SIG-M5 treated with dmso at 0.1 percent for 504 hours (cell line): ENCODE measurements at regions not wholly inside any gene's neighbourhood (a gene's known extent, or its start where the extent isn't known, plus 50 kb on each side); places are given as distances from the start of the nearest gene placed in this dataset.

Experiments used
- DNase-seq: peaks from one replicate; lab custom pipeline; 2025; ENCODE audit not compliant: unreplicated experiment; lab: John Stamatoyannopoulos, UW

DNA sequence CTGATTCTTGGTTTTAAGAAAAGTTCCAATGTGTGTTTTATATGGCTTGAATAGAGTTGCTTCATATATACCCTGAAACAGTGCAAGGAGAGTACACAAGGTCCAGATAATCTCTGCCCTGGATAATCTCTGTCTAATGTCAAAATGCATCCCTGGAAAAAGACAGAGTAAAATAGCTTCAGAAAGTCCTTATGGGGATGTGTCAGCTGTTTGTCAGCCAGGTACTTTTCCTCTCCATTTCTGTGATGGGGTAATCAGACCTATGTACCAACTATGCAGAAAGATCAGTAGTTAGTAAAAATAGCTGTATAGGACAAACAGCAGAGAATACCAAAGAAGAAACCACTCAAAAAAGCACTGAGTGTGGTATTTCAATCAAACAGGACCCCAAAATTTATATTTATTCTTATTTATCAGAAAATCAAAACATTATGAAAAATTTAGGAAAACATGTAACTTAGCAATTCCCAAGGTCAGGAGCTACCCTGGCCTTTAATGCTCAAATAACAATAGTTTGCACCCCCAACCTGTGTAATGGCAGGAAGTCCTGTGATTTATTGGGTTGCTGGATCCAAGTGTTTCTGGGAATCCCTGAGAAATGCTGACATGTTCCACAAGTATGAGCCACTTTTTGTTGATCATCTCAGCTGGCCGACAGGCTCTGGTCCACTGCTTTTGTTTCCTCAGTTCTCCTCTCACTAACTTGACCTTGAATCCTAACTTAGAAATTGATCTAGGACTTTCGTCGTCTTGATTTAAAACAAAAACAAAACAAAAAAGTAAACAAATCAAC lies 69.6 kb downstream of the MDH1 start:
- no peak for DNase-seq

DNA sequence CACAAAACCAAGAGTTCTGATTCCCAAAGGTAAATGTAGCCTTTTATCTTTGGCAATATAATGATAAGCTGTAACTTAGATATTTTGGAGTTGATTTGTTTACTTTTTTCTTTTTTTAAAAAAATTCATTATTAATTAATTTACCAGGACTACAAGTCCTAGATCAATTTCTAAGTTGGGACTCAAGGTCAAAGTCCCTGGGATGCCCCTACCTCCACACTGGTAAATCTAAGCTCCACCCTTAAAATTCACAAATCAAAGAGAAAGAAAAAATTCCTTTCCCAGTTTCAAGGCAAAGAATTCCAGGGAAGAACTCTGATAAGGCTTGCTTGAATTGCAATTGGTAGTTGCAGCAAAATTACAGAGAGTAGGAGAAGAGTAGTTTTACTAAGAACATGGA lies 71.3 kb downstream of the MDH1 start:
- DNase-seq = no peak

DNA sequence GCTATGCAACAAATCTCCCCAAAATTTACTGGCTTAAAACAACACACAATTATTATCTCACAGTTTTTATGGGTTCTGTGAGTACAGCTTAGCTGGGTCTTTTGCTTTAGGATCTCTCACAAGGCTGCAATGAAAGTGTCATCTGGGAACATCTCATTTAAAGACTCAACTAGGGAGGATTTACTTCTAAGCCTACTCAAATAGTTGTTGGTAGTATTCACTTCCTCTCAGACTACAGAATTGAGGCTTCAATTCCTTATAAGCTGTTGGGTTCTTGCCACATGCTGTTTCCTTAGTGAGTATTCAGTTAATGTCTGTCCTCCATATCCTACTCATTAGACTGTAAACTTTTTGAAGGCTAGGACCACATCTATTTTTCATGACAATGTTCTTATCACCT lies 72.3 kb downstream of the MDH1 start:
- DNase-seq = peak; percentile 38

DNA sequence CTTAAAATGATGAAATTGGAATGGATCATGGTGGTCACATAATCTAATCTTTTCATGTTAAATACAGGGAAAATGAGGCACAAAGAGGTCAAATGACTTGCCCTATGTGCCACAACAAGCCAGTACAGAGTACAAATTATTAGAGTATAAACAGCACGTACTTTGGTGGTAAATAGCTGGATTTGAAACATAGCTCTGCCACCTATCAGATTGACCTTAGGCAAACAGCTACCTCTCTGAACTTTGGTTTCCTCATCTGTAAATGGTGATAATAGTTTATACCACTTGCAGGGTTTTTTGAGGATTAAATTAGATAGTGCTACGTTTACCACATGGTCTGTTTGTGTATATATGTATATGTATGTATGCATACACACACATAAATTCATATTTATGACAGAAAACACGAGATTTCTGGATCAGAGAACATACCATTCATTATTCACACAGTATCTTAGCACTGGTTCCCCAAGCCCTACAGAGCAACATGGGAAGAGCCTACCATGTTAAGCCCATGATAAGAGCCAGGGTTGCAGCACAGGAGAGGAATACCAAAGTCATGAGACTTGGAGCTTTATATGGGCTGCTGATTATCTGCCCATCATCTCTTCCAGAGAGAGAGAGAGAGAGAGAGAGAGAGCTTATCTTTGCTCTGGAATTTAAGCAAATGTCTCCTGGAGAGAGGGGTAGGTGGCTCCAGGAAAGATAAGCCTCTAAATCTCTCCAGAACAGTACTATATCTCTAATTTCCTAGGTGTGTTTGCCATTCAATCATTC lies 73.5 kb downstream of the MDH1 start:
- DNase-seq = no peak

DNA sequence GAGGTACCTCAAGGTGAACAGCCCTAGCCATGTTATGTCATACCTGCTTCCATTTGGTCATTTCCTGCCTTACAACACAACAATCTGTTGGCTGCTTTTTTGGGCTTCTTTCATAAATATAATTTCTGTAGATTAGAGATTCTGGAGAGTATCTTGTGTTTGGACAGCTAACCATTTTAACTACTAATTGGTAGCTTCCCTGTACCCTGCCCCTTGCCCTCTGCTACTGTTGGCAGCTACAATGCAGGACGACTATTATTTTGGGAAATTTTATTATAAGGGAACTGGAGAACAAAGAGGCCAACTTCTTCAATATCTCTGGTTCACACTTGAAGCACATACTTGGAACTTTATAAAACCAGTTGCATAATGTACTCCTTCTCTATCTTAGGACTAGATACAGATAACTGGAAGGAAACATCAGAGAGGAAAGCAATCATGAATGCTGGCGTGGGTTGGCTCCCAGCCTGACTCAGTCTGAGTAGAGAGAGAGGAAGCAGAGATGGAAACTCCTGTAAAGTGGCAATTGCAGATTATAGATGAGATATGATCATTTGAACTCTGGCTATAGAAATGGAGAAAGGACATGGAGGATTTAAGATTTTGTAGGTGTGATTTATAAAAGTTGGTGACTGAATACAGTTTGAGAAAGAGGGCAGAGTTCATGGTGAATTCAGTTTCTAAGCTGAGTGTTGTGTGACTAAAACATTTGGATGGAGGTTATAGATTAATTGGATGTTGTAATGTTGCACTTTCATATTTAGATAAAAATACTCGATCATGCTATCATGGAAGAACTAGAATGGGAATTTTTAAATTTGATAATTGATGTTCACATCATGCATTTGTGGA lies 74.5 kb downstream of the MDH1 start:
- no peak for DNase-seq

DNA sequence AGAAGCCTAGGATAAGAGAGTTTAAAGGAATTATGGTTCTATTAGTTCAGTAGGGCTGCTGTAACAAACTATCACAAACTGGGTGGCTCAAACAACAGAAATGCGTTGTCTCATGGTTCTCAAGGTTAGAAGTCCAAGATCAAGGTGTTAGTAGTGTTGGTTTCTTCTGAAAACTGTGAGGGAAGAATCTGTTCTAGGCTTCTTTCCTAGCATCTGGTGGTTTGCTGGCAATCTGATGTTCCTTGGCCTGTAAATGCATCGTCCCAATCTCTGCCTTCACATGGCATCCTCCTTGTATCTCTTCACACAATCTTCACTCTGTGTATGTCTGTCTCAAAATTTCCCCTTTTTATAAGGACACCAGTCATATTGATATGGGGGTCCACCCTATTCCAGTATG lies 76.3 kb downstream of the MDH1 start:
- no peak for DNase-seq

GRCh38 chr2:63665846-63666475 lies 77.2 kb downstream of the MDH1 start:
- no peak for DNase-seq

- DNase-seq = no peak
These were observed 78.5 kb downstream of the MDH1 start for GRCh38 chr2:63667132-63667700.

DNA sequence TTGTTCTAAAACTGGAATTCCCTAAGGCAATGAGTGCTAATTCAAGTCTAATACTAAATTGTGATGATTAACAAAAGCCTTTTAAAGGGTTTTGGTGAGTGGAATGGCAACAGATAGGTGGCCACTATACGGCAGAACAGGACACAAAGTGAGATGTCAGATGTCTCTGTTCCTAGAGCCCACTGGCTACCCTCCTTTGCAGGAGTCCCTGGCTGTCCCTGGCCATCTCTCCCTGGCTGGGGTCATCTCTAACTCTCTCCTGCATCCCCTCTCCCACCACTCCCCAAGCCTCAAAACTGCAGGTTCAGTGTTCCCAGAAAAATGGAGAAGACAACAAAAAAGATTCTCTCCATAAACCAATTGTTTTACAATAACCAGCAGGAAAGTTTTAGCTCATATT lies 79.2 kb downstream of the MDH1 start:
- DNase-seq = no peak

GRCh38 chr2:63668466-63668865 lies 79.7 kb downstream of the MDH1 start:
- DNase-seq = no peak

GRCh38 chr2:63669596-63669995 lies 80.8 kb downstream of the MDH1 start:
- no peak for DNase-seq

DNA sequence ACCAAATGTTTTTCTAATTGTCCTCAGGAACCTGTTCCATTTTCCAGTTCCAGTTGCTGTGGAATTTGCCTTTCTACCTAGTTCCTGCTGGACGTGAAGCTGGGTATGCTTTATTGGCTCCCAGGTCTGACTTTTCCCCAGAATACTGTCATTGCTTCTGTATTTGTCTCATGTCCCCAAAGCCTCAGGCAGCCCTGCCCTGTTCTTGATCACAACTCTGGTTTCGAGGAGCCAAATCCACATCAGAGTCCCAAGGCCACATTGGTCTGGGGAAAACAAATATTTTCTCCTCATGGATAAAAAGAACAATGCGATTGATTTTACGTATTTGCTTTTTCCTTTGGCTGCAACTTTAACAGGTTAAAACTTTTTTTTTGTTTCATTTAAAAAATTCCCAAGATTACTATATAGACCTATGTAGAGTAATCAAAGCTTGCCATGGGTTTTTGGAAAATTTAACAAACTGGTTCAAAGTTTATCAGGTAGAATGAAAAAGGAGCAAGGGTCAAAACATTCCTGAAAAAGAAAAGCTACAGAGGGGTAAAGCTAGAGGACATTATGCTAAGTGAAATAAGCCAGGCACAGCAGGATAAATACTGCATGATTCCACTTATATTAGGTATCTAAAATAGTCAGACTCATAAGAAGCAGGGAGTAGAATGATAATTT lies 85.2 kb downstream of the MDH1 start:
- DNase-seq = no peak

- DNase-seq = no peak
These were observed 86.3 kb downstream of the MDH1 start for GRCh38 chr2:63675026-63675425.

DNA sequence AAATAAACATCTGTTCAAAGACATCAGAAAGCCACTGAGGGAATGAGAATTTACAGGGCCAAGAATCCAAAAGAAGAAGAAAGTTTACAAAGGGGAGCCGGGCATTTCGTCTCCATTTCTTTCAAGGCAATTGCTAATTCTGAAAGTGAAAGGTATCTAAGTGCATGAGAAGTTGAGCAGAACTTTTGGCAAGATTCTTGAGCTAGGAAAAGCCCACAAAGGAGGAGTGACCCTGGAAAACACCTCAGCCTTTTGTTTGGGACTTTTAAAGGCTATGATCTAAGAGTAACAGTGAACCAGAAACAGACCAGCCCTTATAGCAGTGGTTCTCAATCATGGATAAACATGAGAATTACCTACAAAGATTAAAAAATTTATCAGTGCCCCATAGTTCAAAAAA lies 87.4 kb downstream of the MDH1 start:
- DNase-seq = no peak

GRCh38 chr2:63678085-63678484 lies 89.3 kb downstream of the MDH1 start:
- DNase-seq = no peak

GRCh38 chr2:63678551-63678950 lies 89.8 kb downstream of the MDH1 start:
- DNase-seq = no peak

DNA sequence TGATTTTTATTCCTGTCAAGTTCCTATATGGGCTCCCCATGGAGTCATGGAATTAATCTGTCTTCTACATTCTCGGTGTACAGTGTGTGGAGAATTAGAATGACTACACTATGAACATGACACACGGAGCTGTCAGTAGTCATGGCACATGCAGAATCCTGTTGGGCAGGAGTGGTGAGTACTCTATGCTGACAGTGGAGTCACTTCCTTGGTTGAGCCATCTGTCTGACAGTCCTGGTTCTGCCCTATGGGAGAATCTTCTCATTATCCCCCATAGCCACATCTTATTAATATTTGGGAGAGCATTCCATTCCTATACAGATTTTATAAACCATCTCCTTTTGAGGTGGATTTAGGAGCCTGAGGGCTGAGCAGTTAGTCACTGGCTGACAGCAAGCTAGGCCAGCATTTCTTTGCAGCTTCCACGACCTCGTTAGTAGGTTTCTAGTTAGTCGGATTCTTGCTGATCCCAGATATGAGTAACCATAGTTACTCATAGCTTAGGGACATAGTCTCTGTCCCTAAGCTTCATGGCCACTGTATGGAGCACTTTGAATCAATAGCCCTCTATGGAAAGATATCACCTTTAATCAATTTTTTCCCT lies 90.6 kb downstream of the MDH1 start:
- no peak for DNase-seq

GRCh38 chr2:63680455-63680854 lies 91.7 kb downstream of the MDH1 start:
- no peak for DNase-seq

GRCh38 chr2:63681896-63682295 lies 93.1 kb downstream of the MDH1 start:
- no peak for DNase-seq
